Trophoblast cell (in vitro differentiated cells and primary cell): ENCODE measurements at regions not wholly inside any gene's neighbourhood (a gene's known extent, or its start where the extent isn't known, plus 50 kb on each side); places are given as distances from the start of the nearest gene placed in this dataset.
"Not testable (repeated sequence)": the region's sequence is repeated elsewhere in the genome, so short reads cannot be mapped to it uniquely, and the experiment has no call there.

ENCODE experiments used
- DNase-seq, 2 donors: peaks; one replicate each; pipeline ENCODE4 v3.0.0-alpha.2; 2016
- H2AFZ ChIP-seq: 2 replicates; pipeline ENCODE4 v1.6.1; 2013; ENCODE audit warnings: low read length, moderate library complexity, mild to moderate bottlenecking; ENCODE audit not compliant: insufficient read depth, poor library complexity
- H2AK5ac ChIP-seq: 2 replicates; pipeline ENCODE4 v1.6.1; 2013; ENCODE audit warnings: mild to moderate bottlenecking, low read length
- H2BK120ac ChIP-seq: 2 replicates; pipeline ENCODE4 v1.6.1; 2013; ENCODE audit warnings: low read length, mild to moderate bottlenecking, moderate library complexity; ENCODE audit not compliant: insufficient read depth, poor library complexity
- H2BK12ac ChIP-seq: 2 replicates; pipeline ENCODE4 v1.6.1; 2013; ENCODE audit warnings: mild to moderate bottlenecking, low read length, moderate library complexity
- H2BK5ac ChIP-seq: 2 replicates; pipeline ENCODE4 v1.6.1; 2013; ENCODE audit warnings: low read length, low read depth, moderate library complexity, mild to moderate bottlenecking; ENCODE audit not compliant: poor library complexity
- H3K14ac ChIP-seq: 2 replicates; pipeline ENCODE4 v1.6.1; 2013; ENCODE audit warnings: mild to moderate bottlenecking, low read length
- H3K18ac ChIP-seq: 2 replicates; pipeline ENCODE4 v1.6.1; 2013; ENCODE audit warnings: mild to moderate bottlenecking, low read length
- H3K23ac ChIP-seq: 2 replicates; pipeline ENCODE4 v1.6.1; 2013; ENCODE audit warnings: low read length
- H3K27ac ChIP-seq: 2 replicates; pipeline ENCODE4 v1.5.1; 2013; ENCODE audit warnings: low read depth, mild to moderate bottlenecking, inconsistent platforms, low read length, moderate library complexity
- H3K27me3 ChIP-seq: 2 replicates; pipeline ENCODE4 v1.6.1; 2013; ENCODE audit warnings: inconsistent platforms, mild to moderate bottlenecking, low read length, moderate library complexity; ENCODE audit not compliant: insufficient read depth
- H3K36me3 ChIP-seq, 2 experiments: 1 replicate in 1 of 2; 2 replicates in 1 of 2; pipeline ENCODE4 v1.6.1; 2013; ENCODE audit warnings: low read length in 2 of 2, mild to moderate bottlenecking in 2 of 2, moderate library complexity in 1 of 2; ENCODE audit not compliant: insufficient read depth in 2 of 2, control insufficient read depth in 1 of 2
- H3K4ac ChIP-seq: 2 replicates; pipeline ENCODE4 v1.6.1; 2013; ENCODE audit warnings: low read depth, mild to moderate bottlenecking, low read length, moderate library complexity
- H3K4me1 ChIP-seq, 2 experiments: 1 replicate in 1 of 2; 2 replicates in 1 of 2; pipeline ENCODE4 v1.6.1; 2013; ENCODE audit warnings: low read length in 2 of 2, mild to moderate bottlenecking in 2 of 2, moderate library complexity in 1 of 2; ENCODE audit not compliant: insufficient read depth in 2 of 2, control insufficient read depth in 1 of 2
- H3K4me2 ChIP-seq: 2 replicates; pipeline ENCODE4 v1.6.1; 2013; ENCODE audit warnings: inconsistent platforms, mild to moderate bottlenecking, low read length, moderate library complexity
- H3K4me3 ChIP-seq: 2 replicates; pipeline ENCODE4 v1.5.1; 2013; ENCODE audit warnings: mild to moderate bottlenecking, low read depth, low read length, inconsistent platforms
- H3K79me1 ChIP-seq: one replicate; pipeline ENCODE4 v1.6.1; 2013; ENCODE audit warnings: low read length
- H3K79me2 ChIP-seq: 2 replicates; pipeline ENCODE4 v1.6.1; 2013; ENCODE audit warnings: low read length, mild to moderate bottlenecking; ENCODE audit not compliant: control insufficient read depth, insufficient read depth, poor library complexity
- H3K9ac ChIP-seq: 2 replicates; pipeline ENCODE4 v1.6.1; 2013; ENCODE audit warnings: mild to moderate bottlenecking, low read length
- H3K9me3 ChIP-seq: 2 replicates; pipeline ENCODE4 v1.6.1; 2013; ENCODE audit warnings: low read depth, mild to moderate bottlenecking, control low read depth, inconsistent platforms, low read length; ENCODE audit not compliant: insufficient read depth
- H4K12ac ChIP-seq: 2 replicates; pipeline ENCODE4 v1.6.1; 2013; ENCODE audit warnings: low read depth, mild to moderate bottlenecking, low read length, moderate library complexity
- H4K8ac ChIP-seq: 2 replicates; pipeline ENCODE4 v1.6.1; 2013; ENCODE audit warnings: low read depth, mild to moderate bottlenecking, low read length, moderate library complexity
- H4K91ac ChIP-seq: one replicate; pipeline ENCODE4 v1.6.1; 2013; ENCODE audit warnings: low read depth, mild to moderate bottlenecking, low read length, moderate library complexity
- WGBS: extraction: QIAGEN DNeasy Blood & Tissue Kit; methylation state at CpG from one replicate; pipeline ENCODE4 v1.1.7; 2013; ENCODE audit warnings: missing lambda C conversion rate; ENCODE audit not compliant: insufficient read length, insufficient coverage; ENCODE audit errors: extremely low coverage; 5-methylcytosine and 5-hydroxymethylcytosine counted together

GRCh38 chr6:146985966-146986365 lies 218.3 kb upstream of the STXBP5 start:
- no peak overlapping the region for H2BK5ac ChIP-seq
- peaks cover 3 to 4% of the 10 kb centered on the region in 2 experiments for H3K4me1 ChIP-seq
- H4K91ac ChIP-seq: no peak overlapping the region
- H2BK120ac ChIP-seq: no peak overlapping the region
- H3K4me2 ChIP-seq: no peak overlapping the region
- no peak overlapping the region for H2BK12ac ChIP-seq
- no peak overlapping the region for H3K18ac ChIP-seq
- H3K4me3 ChIP-seq: no peak overlapping the region
- H2AFZ ChIP-seq: no peak overlapping the region
- H2AK5ac ChIP-seq: no peak overlapping the region
- H4K12ac ChIP-seq: no peak overlapping the region
- H3K79me2 ChIP-seq: no peaks in the 10 kb centered on the region
- no peaks in the 10 kb centered on the region for H3K36me3 ChIP-seq
- DNase-seq: no peak
- H3K27ac ChIP-seq: no peak overlapping the region
- WGBS: no CpG with 5 or more reads among the region's 2 CpGs
- no peak overlapping the region for H3K9ac ChIP-seq
- H4K8ac ChIP-seq: no peak overlapping the region
- no peak overlapping the region for H3K4ac ChIP-seq
- no peak overlapping the region for H3K23ac ChIP-seq
- no peak overlapping the region for H3K14ac ChIP-seq
- H3K27me3 ChIP-seq: no peaks in the 10 kb centered on the region
- H3K9me3 ChIP-seq: no peaks in the 10 kb centered on the region
- peaks cover 4% of the 10 kb centered on the region for H3K79me1 ChIP-seq

GRCh38 chr6:146987938-146988337 lies 216.3 kb upstream of the STXBP5 start:
- not testable (repeated sequence) for H3K4ac ChIP-seq, H3K4me2 ChIP-seq
- WGBS: no CpG with 5 or more reads among the region's 1 CpG

GRCh38 chr6:146989860-146990259 lies 214.4 kb upstream of the STXBP5 start:
- no peak overlapping the region for H3K18ac ChIP-seq
- no peak overlapping the region for H3K9ac ChIP-seq
- H3K36me3 ChIP-seq: no peaks in the 10 kb centered on the region
- H2BK5ac ChIP-seq: no peak overlapping the region
- H2BK120ac ChIP-seq: no peak overlapping the region
- H4K91ac ChIP-seq: no peak overlapping the region
- H3K4me2 ChIP-seq: no peak overlapping the region
- no peaks in the 10 kb centered on the region for H3K79me1 ChIP-seq
- no peak overlapping the region for H3K4ac ChIP-seq
- no peak overlapping the region for H3K23ac ChIP-seq
- H3K14ac ChIP-seq: no peak overlapping the region
- H3K4me1 ChIP-seq: no peaks in the 10 kb centered on the region
- DNase-seq: no peak
- H3K27ac ChIP-seq: no peak overlapping the region
- no peaks in the 10 kb centered on the region for H3K9me3 ChIP-seq
- H4K8ac ChIP-seq: no peak overlapping the region
- H2BK12ac ChIP-seq: no peak overlapping the region
- no peak overlapping the region for H2AFZ ChIP-seq
- no peaks in the 10 kb centered on the region for H3K79me2 ChIP-seq
- no peaks in the 10 kb centered on the region for H3K27me3 ChIP-seq
- no peak overlapping the region for H4K12ac ChIP-seq
- H2AK5ac ChIP-seq: no peak overlapping the region
- WGBS: no CpG with 5 or more reads among the region's 4 CpGs
- no peak overlapping the region for H3K4me3 ChIP-seq

More at GRCh38 chr6:146987938-146988337, 216.3 kb upstream of the STXBP5 start:
- not testable (repeated sequence) for H2BK5ac ChIP-seq, H3K79me2 ChIP-seq, H3K14ac ChIP-seq, H3K9ac ChIP-seq, H3K18ac ChIP-seq, H4K91ac ChIP-seq, H3K36me3 ChIP-seq, H3K23ac ChIP-seq, DNase-seq, H3K4me3 ChIP-seq, H3K27me3 ChIP-seq, H2BK12ac ChIP-seq, H2AK5ac ChIP-seq, H3K79me1 ChIP-seq, H3K27ac ChIP-seq, H3K4me1 ChIP-seq, H2BK120ac ChIP-seq, H3K9me3 ChIP-seq, H4K12ac ChIP-seq, H2AFZ ChIP-seq, H4K8ac ChIP-seq

- no peaks in the 10 kb centered on the region for H3K9me3 ChIP-seq
- no peak overlapping the region for H2AFZ ChIP-seq
- no peak overlapping the region for H4K12ac ChIP-seq
- no peaks in the 10 kb centered on the region for H3K27me3 ChIP-seq
- no CpG with 5 or more reads among the region's 2 CpGs for WGBS
- no peak overlapping the region for H3K23ac ChIP-seq
- no peak overlapping the region for H3K4ac ChIP-seq
- no peak overlapping the region for H2AK5ac ChIP-seq
- H4K8ac ChIP-seq: no peak overlapping the region
- no peaks in the 10 kb centered on the region for H3K4me1 ChIP-seq
- H3K79me1 ChIP-seq: no peaks in the 10 kb centered on the region
- H2BK120ac ChIP-seq: no peak overlapping the region
- no peak overlapping the region for H3K18ac ChIP-seq
- no peak overlapping the region for H3K4me2 ChIP-seq
- H3K14ac ChIP-seq: no peak overlapping the region
- no peak for DNase-seq
- no peak overlapping the region for H4K91ac ChIP-seq
- H3K36me3 ChIP-seq: no peaks in the 10 kb centered on the region
- no peak overlapping the region for H3K4me3 ChIP-seq
- H2BK5ac ChIP-seq: no peak overlapping the region
- H3K79me2 ChIP-seq: no peaks in the 10 kb centered on the region
- H3K27ac ChIP-seq: no peak overlapping the region
- H2BK12ac ChIP-seq: no peak overlapping the region
- no peak overlapping the region for H3K9ac ChIP-seq
These were observed 213.9 kb upstream of the STXBP5 start for GRCh38 chr6:146990284-146990683.
